Left lung (tissue), 4 donors: ENCODE measurements at regions not wholly inside any gene's neighbourhood (a gene's known extent, or its start where the extent isn't known, plus 50 kb on each side); places are given as distances from the start of the nearest gene placed in this dataset.

Experiments used
- ATAC-seq: fragments of 200-7000 bp; cut with Tn5 transposase; one replicate; pipeline ENCODE4 v1.9.1; 2020; ENCODE audit warnings: moderate library complexity
- DNase-seq, 4 donors: peaks; one replicate each; pipeline ENCODE4 v3.0.0-alpha.2; 2013 to 2020
- H3K27ac ChIP-seq, 2 donors: fragments of 200-600 bp; sonication (generic) in 1 of 2; one replicate each; pipeline versions ENCODE4 v1.5.0 to v1.8.0; 2020 to 2021
- H3K27me3 ChIP-seq, 2 donors: fragments of 200-600 bp; sonication (generic) in 1 of 2; one replicate each; pipeline versions ENCODE4 v1.5.0 to v1.8.0; 2020 to 2021
- H3K36me3 ChIP-seq, 2 donors: fragments of 200-600 bp; sonication (generic) in 1 of 2; one replicate each; pipeline versions ENCODE4 v1.5.0 to v1.8.0; 2020 to 2021
- H3K4me1 ChIP-seq, 2 donors: fragments of 200-600 bp; one replicate each; pipeline ENCODE4 v1.8.0; 2021
- H3K4me3 ChIP-seq, 2 donors: fragments of 200-600 bp; sonication (generic) in 1 of 2; one replicate each; pipeline versions ENCODE4 v1.5.0 to v1.8.0; 2020 to 2021; ENCODE audit warnings: mild to moderate bottlenecking in 1 of 2
- H3K9me3 ChIP-seq, 2 donors: fragments of 200-600 bp; sonication (generic) in 1 of 2; one replicate each; pipeline versions ENCODE4 v1.5.0 to v1.8.0; 2020 to 2021
- intact Hi-C, 2 donors: fragments of 100-400 bp; cut with DNase I; formaldehyde crosslinking; loops; one replicate each; pipeline versions ENCODE4 v1.11.2 to v1.14.2; 2022
- TF ChIP-seq, protein P1 (sequence below), 2 donors: fragments of 200-600 bp; sonication (generic) in 1 of 2; IDR thresholded peaks; one replicate each; pipeline versions ENCODE4 v1.5.0 to v1.8.0; 2021; ENCODE audit warnings: antibody characterized with exemption in 2 of 2
- donor health status: DM: no; HTN: yes; CAD: no.
- donor health status: DM: no; HTN: no; CAD: no.

DNA sequence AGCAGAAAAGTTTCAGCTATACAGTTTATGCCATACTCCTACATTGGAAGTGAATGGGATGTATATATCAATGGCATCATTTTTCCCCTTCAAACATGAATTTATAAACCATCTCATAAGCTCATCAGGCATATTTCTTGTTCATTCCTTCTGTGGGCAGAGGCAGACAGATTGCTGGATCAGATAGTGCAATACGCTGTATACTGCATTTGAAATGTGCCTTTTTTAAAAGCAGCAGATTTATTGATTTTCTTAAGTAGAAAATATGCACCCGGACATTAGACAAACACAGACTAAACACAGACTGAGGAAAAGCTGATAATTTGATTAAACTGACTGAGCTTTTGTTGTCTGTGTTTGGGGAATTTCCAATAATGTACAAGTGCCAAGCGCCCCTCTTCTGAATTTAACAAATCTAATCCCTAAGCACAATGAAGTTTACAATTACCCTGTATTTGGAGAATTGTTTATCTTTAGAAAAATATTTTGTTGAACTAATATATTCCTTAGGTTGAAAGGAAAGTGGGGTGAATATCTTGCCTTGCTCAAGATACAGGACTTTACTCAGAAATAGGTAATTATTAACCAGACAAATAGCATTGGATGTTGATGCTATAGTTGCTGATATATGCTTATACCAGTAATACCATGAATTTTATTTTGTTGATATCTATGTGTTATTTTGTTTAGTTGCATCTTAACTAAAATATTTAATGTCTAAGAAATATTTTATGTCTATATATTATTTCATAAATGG is 566.6 kb upstream of the MEF2C start:
- ATAC-seq: no peak
- H3K9me3 ChIP-seq: no peaks in the 10 kb centered on the region
- no peaks in the 10 kb centered on the region for H3K36me3 ChIP-seq
- intact Hi-C loops: no loop called here
- no peaks in the 10 kb centered on the region for H3K27me3 ChIP-seq
- H3K4me1 ChIP-seq: peaks cover 0 to 5% of the 10 kb centered on the region in 2 donors
- no peak for DNase-seq
- TF ChIP-seq, protein P1, sequence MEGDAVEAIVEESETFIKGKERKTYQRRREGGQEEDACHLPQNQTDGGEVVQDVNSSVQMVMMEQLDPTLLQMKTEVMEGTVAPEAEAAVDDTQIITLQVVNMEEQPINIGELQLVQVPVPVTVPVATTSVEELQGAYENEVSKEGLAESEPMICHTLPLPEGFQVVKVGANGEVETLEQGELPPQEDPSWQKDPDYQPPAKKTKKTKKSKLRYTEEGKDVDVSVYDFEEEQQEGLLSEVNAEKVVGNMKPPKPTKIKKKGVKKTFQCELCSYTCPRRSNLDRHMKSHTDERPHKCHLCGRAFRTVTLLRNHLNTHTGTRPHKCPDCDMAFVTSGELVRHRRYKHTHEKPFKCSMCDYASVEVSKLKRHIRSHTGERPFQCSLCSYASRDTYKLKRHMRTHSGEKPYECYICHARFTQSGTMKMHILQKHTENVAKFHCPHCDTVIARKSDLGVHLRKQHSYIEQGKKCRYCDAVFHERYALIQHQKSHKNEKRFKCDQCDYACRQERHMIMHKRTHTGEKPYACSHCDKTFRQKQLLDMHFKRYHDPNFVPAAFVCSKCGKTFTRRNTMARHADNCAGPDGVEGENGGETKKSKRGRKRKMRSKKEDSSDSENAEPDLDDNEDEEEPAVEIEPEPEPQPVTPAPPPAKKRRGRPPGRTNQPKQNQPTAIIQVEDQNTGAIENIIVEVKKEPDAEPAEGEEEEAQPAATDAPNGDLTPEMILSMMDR (IDR thresholded peaks at IDR 0.05): no peak
- no peak overlapping the region for H3K4me3 ChIP-seq
- no peak overlapping the region for H3K27ac ChIP-seq

DNA sequence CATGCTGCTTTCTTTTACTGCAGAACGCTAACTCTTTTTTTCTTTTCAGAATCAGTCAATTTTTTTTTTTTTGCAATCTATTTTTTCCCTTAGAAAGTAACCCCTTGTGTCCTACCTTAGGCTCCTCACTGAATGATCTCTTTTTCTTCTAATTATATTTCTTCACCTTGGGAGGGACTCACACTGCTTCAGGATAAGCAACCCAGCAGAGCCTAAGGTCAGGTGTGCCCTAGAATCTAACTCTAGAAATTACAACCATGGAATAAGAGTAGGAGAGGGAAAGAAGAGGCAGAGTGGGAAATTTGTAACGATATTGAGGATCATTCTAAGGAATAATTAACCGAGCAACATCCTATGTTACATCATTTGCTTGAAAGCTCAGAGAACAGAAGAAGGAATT is 564.0 kb upstream of the MEF2C start:
- ATAC-seq (no peak), DNase-seq (no peak)
- no peaks in the 10 kb centered on the region for H3K36me3 ChIP-seq
- intact Hi-C loops: no loop called here
- peaks cover 0 to 14% of the 10 kb centered on the region in 2 donors for H3K4me1 ChIP-seq
- H3K4me3 ChIP-seq: no peak overlapping the region
- H3K27ac ChIP-seq: no peak overlapping the region
- no peaks in the 10 kb centered on the region for H3K27me3 ChIP-seq
- no peaks in the 10 kb centered on the region for H3K9me3 ChIP-seq
- TF ChIP-seq, protein P1 (IDR thresholded peaks at IDR 0.05): no peak

DNA sequence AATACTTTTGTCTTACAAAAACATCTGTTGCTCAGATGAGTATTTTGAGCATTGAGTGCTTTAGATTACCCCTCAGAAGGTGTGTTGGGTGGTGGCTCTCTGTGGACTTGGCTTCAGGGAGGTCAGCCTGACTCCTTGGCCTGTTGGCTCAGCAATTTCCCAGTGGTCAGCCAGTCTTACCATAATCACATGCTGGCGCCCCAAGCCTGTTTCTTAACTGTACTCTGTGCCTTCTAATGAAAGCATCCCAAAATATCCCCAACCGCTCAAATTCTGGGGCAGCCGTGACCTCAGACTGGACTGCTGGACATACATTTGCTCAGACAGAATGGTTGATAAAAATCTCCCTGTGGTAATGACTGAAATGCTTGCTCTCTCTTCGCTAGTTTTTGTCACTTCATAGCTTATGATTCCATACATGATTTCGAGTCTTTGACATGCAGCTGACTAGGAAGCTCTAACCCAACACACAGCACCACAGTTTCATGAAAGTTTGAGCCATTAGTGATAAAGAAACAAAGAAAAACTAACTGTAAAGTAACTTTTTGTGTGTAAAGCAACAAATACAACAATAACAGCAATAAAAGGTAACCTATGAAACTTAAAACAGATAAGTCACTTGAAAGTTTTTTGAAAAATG is 562.2 kb upstream of the MEF2C start:
- H3K27me3 ChIP-seq: no peaks in the 10 kb centered on the region
- intact Hi-C loops: no loop called here

DNA sequence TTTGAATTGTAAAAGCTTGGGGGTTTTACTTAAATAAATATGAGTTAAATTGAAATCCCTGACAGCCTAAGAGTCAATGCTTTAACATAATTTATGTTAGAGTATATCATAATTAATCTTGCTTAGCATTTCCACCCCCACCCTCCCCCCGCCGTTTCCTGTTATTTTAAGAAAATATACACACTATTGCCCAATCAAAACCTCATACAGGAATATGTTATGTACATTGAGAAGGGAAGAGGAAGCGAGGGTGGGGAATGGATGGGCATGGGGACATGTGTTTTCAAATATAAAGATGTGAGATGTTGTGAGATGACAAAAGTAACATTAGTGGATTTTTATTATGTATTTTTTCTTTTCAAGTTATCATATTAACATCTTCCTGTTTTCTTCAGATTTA is 561.1 kb upstream of the MEF2C start:
- Histone ChIP-seq H3K27me3 (no peaks in the 10 kb centered on the region), H3K4me1 (peaks cover 0 to 14% of the 10 kb centered on the region in 2 donors), H3K27ac (peak overlapping the region in 1 of 2 donors; percentile 1), H3K9me3 (no peaks in the 10 kb centered on the region), H3K4me3 (no peak overlapping the region), H3K36me3 (no peaks in the 10 kb centered on the region)
- intact Hi-C loops: no loop called here
- no peak for ATAC-seq
- TF ChIP-seq, protein P1 (IDR thresholded peaks at IDR 0.05): no peak
- DNase-seq: no peak

More for the DNA sequence above, 562.2 kb upstream of the MEF2C start:
- Histone ChIP-seq H3K4me1 (peaks cover 0 to 14% of the 10 kb centered on the region in 2 donors), H3K27ac (no peak overlapping the region), H3K9me3 (no peaks in the 10 kb centered on the region), H3K4me3 (no peak overlapping the region), H3K36me3 (no peaks in the 10 kb centered on the region)
- TF ChIP-seq, protein P1 (IDR thresholded peaks at IDR 0.05): no peak
- ATAC-seq: no peak
- DNase-seq: peak in 2 of 4 donors; percentile 10 to 34

DNA sequence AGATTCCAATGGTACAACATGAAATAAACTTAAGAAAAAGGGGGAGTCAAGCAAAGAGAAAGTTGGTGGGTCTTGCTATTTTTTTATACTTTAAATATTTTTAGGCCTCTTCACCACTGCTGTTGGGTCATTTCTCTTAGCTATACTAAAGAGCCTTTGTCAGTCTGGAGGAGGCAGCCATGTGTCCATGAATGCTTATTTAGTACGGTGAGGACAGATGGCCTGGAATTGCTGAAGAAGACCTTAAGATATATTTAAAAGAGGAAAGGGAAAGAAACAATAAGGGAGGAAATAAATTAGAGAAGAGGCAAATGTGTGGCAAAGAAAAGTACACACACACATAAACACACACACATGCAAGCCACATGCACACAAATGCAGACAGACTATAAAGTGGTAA is 560.5 kb upstream of the MEF2C start:
- TF ChIP-seq, protein P1 (IDR thresholded peaks at IDR 0.05): no peak
- Histone ChIP-seq H3K27me3 (no peaks in the 10 kb centered on the region), H3K4me3 (no peak overlapping the region), H3K4me1 (peaks cover 0 to 14% of the 10 kb centered on the region in 2 donors), H3K27ac (no peak overlapping the region), H3K9me3 (no peaks in the 10 kb centered on the region), H3K36me3 (no peaks in the 10 kb centered on the region)
- no peak for ATAC-seq
- DNase-seq: no peak
- intact Hi-C loops: no loop called here
